Neural cell (in vitro differentiated cells): ENCODE measurements at regions not wholly inside any gene's neighbourhood (a gene's known extent, or its start where the extent isn't known, plus 50 kb on each side); places are given as distances from the start of the nearest gene placed in this dataset.

ENCODE experiments used
- H2AFZ ChIP-seq: fragments of 200-600, 300-800 bp; sonication (generic), shearing (Covaris generic); 2 replicates; pipeline ENCODE4 v1.6.0; 2014; ENCODE audit warnings: low read depth, mild to moderate bottlenecking, antibody characterized with exemption, low read length, moderate library complexity
- H3F3A ChIP-seq: fragments of 200-600 bp; shearing (Covaris generic); 2 replicates; pipeline ENCODE4 v1.6.1; 2016; ENCODE audit warnings: mild to moderate bottlenecking, moderate library complexity, mixed read lengths, antibody characterized with exemption, low read length; ENCODE audit not compliant: insufficient read depth, poor library complexity, severe bottlenecking
- H3K27ac ChIP-seq: fragments of 200-600, 300-800 bp; sonication (generic), shearing (Covaris generic); 2 replicates; pipeline ENCODE4 v1.5.1; 2014; ENCODE audit warnings: mild to moderate bottlenecking, low read length, moderate library complexity
- H3K27me3 ChIP-seq: fragments of 300-800, 200-600 bp; sonication (generic), shearing (Covaris generic); 2 replicates; pipeline ENCODE4 v1.6.0; 2014; ENCODE audit warnings: mild to moderate bottlenecking, low read depth, low read length, moderate library complexity; ENCODE audit not compliant: insufficient read depth
- H3K36me3 ChIP-seq: fragments of 300-800, 200-600 bp; sonication (generic), shearing (Covaris generic); 2 replicates; pipeline ENCODE4 v1.5.1; 2014; ENCODE audit warnings: mild to moderate bottlenecking, antibody characterized with exemption, low read length, moderate library complexity; ENCODE audit not compliant: insufficient read depth
- H3K4me2 ChIP-seq: fragments of 300-800, 200-600 bp; sonication (generic), shearing (Covaris generic); 2 replicates; pipeline ENCODE4 v1.6.0; 2014; ENCODE audit warnings: mild to moderate bottlenecking, low read length
- H3K4me3 ChIP-seq: fragments of 300-800, 200-600 bp; sonication (generic), shearing (Covaris generic); 2 replicates; pipeline ENCODE4 v1.5.1; 2014; ENCODE audit warnings: mild to moderate bottlenecking, low read length, moderate library complexity
- H3K79me2 ChIP-seq: fragments of 200-600 bp; shearing (Covaris generic); replicated peaks from 2 replicates; pipeline ENCODE4 v1.6.0; 2014; ENCODE audit warnings: mild to moderate bottlenecking, low read length, moderate library complexity; ENCODE audit not compliant: insufficient read depth
- H3K9ac ChIP-seq: fragments of 300-800, 200-600 bp; sonication (generic), shearing (Covaris generic); 2 replicates; pipeline ENCODE4 v1.6.1; 2016; ENCODE audit warnings: mild to moderate bottlenecking, low read length, mixed read lengths
- H3K9me2 ChIP-seq: fragments of 200-600 bp; shearing (Covaris generic); 2 replicates; pipeline ENCODE4 v1.6.1; 2016; ENCODE audit warnings: mild to moderate bottlenecking, low read length, mixed read lengths; ENCODE audit not compliant: insufficient read depth
- H3K9me3 ChIP-seq: fragments of 200-600, 300-800 bp; sonication (generic), shearing (Covaris generic); 2 replicates; pipeline ENCODE4 v1.6.1; 2016; ENCODE audit warnings: mild to moderate bottlenecking, mixed run types, low read length, moderate library complexity, mixed read lengths
- H4K20me1 ChIP-seq: fragments of 200-600 bp; shearing (Covaris generic); 2 replicates; pipeline ENCODE4 v1.6.1; 2016; ENCODE audit warnings: mild to moderate bottlenecking, mixed run types; ENCODE audit not compliant: insufficient read depth
- CTCF ChIP-seq: fragments of 450-650 bp; IDR thresholded peaks from 2 replicates; pipeline ENCODE4 v1.5.1; 2014; ENCODE audit warnings: antibody characterized with exemption, mild to moderate bottlenecking, moderate library complexity; ENCODE audit not compliant: poor library complexity, severe bottlenecking
- EP300 ChIP-seq: fragments of 450-650 bp; conservative IDR thresholded peaks from 2 replicates; pipeline ENCODE4 v1.6.1; 2014; ENCODE audit warnings: antibody characterized with exemption, mild to moderate bottlenecking, moderate library complexity; ENCODE audit not compliant: poor library complexity, severe bottlenecking
- EZH2 ChIP-seq: fragments of 200-600, 300-800 bp; shearing (Covaris generic), sonication (generic); IDR thresholded peaks from 2 replicates; pipeline ENCODE4 v1.6.1; 2014; ENCODE audit warnings: antibody characterized with exemption, low read length, borderline replicate concordance, mild to moderate bottlenecking; ENCODE audit not compliant: insufficient read depth, poor library complexity, severe bottlenecking
- MXI1 ChIP-seq: fragments of 450-650 bp; conservative IDR thresholded peaks from 2 replicates; pipeline ENCODE4 v1.6.1; 2014; ENCODE audit warnings: antibody characterized with exemption, mild to moderate bottlenecking; ENCODE audit not compliant: poor library complexity, severe bottlenecking
- POLR2AphosphoS5 ChIP-seq: IDR thresholded peaks from 2 replicates; pipeline ENCODE4 v1.6.1; 2012
- RAD21 ChIP-seq: fragments of 450-650 bp; conservative IDR thresholded peaks from 2 replicates; pipeline ENCODE4 v1.6.1; 2014; ENCODE audit warnings: antibody characterized with exemption, mild to moderate bottlenecking, moderate library complexity
- SMC3 ChIP-seq: fragments of 450-650 bp; conservative IDR thresholded peaks from 2 replicates; pipeline ENCODE4 v1.6.1; 2014; ENCODE audit warnings: antibody characterized with exemption, mild to moderate bottlenecking, moderate library complexity; ENCODE audit not compliant: poor library complexity
- TAF1 ChIP-seq: IDR thresholded peaks from 2 replicates; pipeline ENCODE4 v1.6.1; 2012; ENCODE audit warnings: low read depth
- TF ChIP-seq, protein P1 (sequence below): IDR thresholded peaks from 2 replicates; pipeline ENCODE4 v1.6.1; 2012; ENCODE audit warnings: borderline replicate concordance

DNA sequence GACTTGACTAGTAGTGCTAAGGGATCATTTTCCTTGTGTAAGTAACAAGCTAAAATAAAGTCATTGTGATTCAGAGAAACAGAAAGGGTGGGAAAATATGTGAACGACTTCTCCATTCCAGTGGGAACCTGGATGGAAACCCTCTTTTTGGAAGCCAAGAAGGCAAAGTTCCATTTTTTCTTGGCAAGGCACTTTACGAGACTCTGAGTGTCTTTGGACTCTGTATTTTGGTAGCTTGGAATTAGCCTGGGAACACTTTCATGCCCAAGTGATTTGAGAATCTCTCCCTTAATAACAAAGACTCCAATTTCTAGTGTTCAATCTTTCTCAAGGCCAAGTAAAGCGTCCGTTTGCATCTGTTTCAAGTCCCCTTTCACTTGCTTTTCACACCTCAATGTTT is 100.5 kb upstream of the SASH1 start:
- H3K27me3 ChIP-seq, result no peaks in the 10 kb centered on the region
- H3K4me3 ChIP-seq, result no peak overlapping the region
- no peaks in the 10 kb centered on the region for H3F3A ChIP-seq
- no peaks in the 10 kb centered on the region for H3K9me2 ChIP-seq
- no peaks in the 10 kb centered on the region for H3K79me2 ChIP-seq
- no peak overlapping the region for H3K27ac ChIP-seq
- no peaks in the 10 kb centered on the region for H3K36me3 ChIP-seq
- H3K9ac ChIP-seq, result no peak overlapping the region
- no peak overlapping the region for H2AFZ ChIP-seq
- H3K9me3 ChIP-seq, result no peaks in the 10 kb centered on the region
- H4K20me1 ChIP-seq, result no peaks in the 10 kb centered on the region
- no peak overlapping the region for H3K4me2 ChIP-seq
- TF ChIP-seq, protein P1, sequence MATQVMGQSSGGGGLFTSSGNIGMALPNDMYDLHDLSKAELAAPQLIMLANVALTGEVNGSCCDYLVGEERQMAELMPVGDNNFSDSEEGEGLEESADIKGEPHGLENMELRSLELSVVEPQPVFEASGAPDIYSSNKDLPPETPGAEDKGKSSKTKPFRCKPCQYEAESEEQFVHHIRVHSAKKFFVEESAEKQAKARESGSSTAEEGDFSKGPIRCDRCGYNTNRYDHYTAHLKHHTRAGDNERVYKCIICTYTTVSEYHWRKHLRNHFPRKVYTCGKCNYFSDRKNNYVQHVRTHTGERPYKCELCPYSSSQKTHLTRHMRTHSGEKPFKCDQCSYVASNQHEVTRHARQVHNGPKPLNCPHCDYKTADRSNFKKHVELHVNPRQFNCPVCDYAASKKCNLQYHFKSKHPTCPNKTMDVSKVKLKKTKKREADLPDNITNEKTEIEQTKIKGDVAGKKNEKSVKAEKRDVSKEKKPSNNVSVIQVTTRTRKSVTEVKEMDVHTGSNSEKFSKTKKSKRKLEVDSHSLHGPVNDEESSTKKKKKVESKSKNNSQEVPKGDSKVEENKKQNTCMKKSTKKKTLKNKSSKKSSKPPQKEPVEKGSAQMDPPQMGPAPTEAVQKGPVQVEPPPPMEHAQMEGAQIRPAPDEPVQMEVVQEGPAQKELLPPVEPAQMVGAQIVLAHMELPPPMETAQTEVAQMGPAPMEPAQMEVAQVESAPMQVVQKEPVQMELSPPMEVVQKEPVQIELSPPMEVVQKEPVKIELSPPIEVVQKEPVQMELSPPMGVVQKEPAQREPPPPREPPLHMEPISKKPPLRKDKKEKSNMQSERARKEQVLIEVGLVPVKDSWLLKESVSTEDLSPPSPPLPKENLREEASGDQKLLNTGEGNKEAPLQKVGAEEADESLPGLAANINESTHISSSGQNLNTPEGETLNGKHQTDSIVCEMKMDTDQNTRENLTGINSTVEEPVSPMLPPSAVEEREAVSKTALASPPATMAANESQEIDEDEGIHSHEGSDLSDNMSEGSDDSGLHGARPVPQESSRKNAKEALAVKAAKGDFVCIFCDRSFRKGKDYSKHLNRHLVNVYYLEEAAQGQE, result no peak
- no peak for TF ChIP-seq EP300
- TF ChIP-seq POLR2AphosphoS5, result no peak

DNA sequence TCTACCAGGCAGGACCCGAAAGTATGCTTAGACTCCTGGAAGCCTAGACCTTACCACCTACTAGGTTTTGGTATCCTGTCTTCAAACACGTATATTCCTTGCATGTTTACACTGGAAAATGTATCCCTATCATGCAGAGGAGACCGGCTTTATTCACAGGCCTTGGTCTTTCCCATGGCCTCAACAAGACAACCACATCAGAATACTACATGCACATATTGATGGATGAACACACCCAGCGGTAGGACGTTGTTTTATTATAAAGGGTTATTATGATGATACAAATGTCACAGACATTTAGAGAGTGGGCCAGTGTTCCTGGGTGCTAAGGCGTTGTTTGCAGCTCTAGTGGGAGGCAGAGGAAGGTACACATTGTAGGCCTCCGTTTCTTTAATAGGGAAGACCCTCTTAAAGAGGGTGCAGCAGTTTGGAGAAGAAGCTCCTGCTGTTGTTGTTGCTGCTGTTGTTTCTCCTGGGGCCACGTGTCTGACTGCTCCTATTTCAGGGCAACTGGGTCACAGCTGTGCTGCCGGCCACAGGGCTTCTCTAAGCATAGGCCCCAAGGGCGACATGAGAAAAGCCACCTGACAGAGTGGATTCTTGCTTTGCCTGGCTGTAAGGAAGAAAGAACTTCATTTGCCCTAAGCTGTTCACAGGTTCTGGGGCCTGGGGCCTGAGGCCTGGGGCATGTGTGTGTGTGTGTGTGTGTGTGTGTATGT is 98.3 kb upstream of the SASH1 start:
- Histone ChIP-seq H3K9me2 (no peaks in the 10 kb centered on the region), H3K4me2 (no peak overlapping the region), H3K79me2 (no peaks in the 10 kb centered on the region), H2AFZ (no peak overlapping the region), H3K36me3 (no peaks in the 10 kb centered on the region), H3K27ac (no peak overlapping the region), H3F3A (no peaks in the 10 kb centered on the region), H3K27me3 (no peaks in the 10 kb centered on the region), H3K9me3 (no peaks in the 10 kb centered on the region), H3K4me3 (no peak overlapping the region), H4K20me1 (no peaks in the 10 kb centered on the region), H3K9ac (no peak overlapping the region)
- TF ChIP-seq RAD21 (no peak), SMC3 (no peak), EZH2 (no peak), EP300 (no peak), CTCF (no peak), MXI1 (no peak), TAF1 (no peak), POLR2AphosphoS5 (no peak)
- TF ChIP-seq, protein P1, result no peak
